ENCODE measurements at regions not wholly inside any gene's neighbourhood (a gene's known extent, or its start where the extent isn't known, plus 50 kb on each side); places are given as distances from the start of the nearest gene placed in this dataset.

DNA sequence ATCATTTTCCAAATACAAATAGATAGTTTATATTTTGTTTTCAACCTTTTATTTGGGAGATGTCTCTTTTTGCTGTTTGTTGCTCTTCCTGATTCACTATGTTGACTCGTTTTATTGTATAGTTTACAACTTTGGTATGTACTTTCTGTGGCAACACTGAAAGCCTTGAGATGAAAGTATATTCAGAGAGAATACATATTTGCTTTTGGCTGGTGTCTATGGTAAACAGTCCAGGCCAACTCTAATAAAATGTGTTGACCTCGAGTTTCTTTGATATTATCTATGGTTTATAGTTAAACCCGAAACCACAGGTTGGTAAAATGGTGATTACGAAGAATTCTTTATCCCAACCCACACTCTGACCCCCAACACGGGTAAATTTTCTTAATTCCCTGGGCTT, 919.6 kb upstream of the MAP3K7 start:
- TF ChIP-seq CTCF (IDR thresholded peaks at IDR 0.05; ENCODE audit: low read depth, low read length) (no peak), EZH2phosphoT487 (IDR thresholded peaks at IDR 0.05; ENCODE audit: low read depth) (no peak)

Data from OCI-LY3 (cell line).